Colonic mucosa (tissue), 4 donors: ENCODE measurements at regions not wholly inside any gene's neighbourhood (a gene's known extent, or its start where the extent isn't known, plus 50 kb on each side); places are given as distances from the start of the nearest gene placed in this dataset.

Experiments used
- DNase-seq: peaks from one replicate; pipeline ENCODE4 v3.0.0-alpha.2; 2020
- H3K27ac ChIP-seq: fragments of 200-600 bp; one replicate; pipeline ENCODE4 v1.8.0; 2021
- H3K27me3 ChIP-seq: fragments of 200-600 bp; one replicate; pipeline ENCODE4 v1.8.0; 2021
- H3K36me3 ChIP-seq: fragments of 200-600 bp; one replicate; pipeline ENCODE4 v1.8.0; 2021
- H3K4me1 ChIP-seq: fragments of 200-600 bp; one replicate; pipeline ENCODE4 v1.8.0; 2021; ENCODE audit warnings: mild to moderate bottlenecking
- H3K4me3 ChIP-seq: fragments of 200-600 bp; one replicate; pipeline ENCODE4 v1.8.0; 2021
- H3K9ac ChIP-seq, 2 donors: one replicate each; pipeline ENCODE4 v1.7.0; 2013; ENCODE audit warnings: control low read depth in 2 of 2, low read depth in 2 of 2, low read length in 2 of 2
- H3K9me3 ChIP-seq: fragments of 200-600 bp; one replicate; pipeline ENCODE4 v1.8.0; 2021
- intact Hi-C: fragments of 100-400 bp; cut with DNase I; formaldehyde crosslinking; loops from one replicate; pipeline ENCODE4 v1.14.1; 2022
- TF ChIP-seq, protein P1 (sequence below): fragments of 200-600 bp; IDR thresholded peaks from one replicate; pipeline ENCODE4 v1.8.0; 2022; ENCODE audit warnings: antibody characterized with exemption, mild to moderate bottlenecking
- donor health status: healthy.
- donor health status: DM: no; HTN: no; CAD: no.
- donor health status: DM: no; HTN: no; CAD: no.

DNA sequence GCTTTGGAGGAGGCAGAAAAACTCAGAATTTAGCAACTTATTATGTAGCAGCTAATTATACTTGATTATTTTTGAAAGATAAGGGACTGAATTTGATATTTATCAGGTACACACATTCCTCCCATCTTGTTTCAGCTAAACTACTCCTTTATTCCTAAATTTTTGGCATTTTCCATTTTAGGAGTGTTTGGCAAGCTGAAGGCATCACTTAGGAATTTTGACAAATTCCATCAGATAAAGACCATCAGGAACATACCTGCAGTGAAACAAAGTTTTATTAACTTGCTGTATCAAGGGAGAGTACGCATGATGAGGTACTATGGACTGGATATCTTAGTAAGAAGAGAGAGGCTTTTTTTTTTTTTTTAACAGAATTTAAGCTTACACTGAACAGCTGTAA, 1092.2 kb downstream of the PLA2G4A start:
- H3K9ac ChIP-seq: no peak overlapping the region
- H3K27ac ChIP-seq: no peak overlapping the region
- no peaks in the 10 kb centered on the region for H3K27me3 ChIP-seq
- H3K4me3 ChIP-seq: no peak overlapping the region
- H3K4me1 ChIP-seq: no peaks in the 10 kb centered on the region
- no peak for DNase-seq
- intact Hi-C loops: no loop called here
- no peaks in the 10 kb centered on the region for H3K9me3 ChIP-seq
- H3K36me3 ChIP-seq: no peaks in the 10 kb centered on the region
- TF ChIP-seq, protein P1, sequence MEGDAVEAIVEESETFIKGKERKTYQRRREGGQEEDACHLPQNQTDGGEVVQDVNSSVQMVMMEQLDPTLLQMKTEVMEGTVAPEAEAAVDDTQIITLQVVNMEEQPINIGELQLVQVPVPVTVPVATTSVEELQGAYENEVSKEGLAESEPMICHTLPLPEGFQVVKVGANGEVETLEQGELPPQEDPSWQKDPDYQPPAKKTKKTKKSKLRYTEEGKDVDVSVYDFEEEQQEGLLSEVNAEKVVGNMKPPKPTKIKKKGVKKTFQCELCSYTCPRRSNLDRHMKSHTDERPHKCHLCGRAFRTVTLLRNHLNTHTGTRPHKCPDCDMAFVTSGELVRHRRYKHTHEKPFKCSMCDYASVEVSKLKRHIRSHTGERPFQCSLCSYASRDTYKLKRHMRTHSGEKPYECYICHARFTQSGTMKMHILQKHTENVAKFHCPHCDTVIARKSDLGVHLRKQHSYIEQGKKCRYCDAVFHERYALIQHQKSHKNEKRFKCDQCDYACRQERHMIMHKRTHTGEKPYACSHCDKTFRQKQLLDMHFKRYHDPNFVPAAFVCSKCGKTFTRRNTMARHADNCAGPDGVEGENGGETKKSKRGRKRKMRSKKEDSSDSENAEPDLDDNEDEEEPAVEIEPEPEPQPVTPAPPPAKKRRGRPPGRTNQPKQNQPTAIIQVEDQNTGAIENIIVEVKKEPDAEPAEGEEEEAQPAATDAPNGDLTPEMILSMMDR: no peak

DNA sequence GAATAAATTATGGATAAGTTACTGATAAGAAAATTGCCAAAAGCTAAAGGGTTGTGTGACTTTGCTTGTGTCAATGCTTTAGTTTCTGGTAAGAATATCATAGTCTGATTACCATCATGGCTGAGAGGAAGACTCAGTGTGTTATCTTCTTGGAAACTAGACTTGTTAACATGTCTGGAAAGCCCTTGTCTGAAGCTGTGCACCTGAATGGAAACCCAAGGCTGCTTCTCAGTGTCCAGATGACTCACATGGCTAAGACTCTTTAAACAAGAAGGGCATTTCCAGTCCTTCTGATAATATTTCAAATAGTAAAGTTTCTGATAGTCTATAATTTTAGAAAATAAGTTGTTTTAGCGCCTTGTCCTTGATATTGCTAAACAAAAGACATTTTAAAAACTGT, 1092.7 kb downstream of the PLA2G4A start:
- Histone ChIP-seq H3K27ac (no peak overlapping the region), H3K36me3 (no peaks in the 10 kb centered on the region), H3K27me3 (no peaks in the 10 kb centered on the region), H3K4me1 (no peaks in the 10 kb centered on the region), H3K9me3 (no peaks in the 10 kb centered on the region), H3K4me3 (no peak overlapping the region), H3K9ac (no peak overlapping the region)
- intact Hi-C loops: no loop called here
- TF ChIP-seq, protein P1: no peak
- DNase-seq: no peak

DNA sequence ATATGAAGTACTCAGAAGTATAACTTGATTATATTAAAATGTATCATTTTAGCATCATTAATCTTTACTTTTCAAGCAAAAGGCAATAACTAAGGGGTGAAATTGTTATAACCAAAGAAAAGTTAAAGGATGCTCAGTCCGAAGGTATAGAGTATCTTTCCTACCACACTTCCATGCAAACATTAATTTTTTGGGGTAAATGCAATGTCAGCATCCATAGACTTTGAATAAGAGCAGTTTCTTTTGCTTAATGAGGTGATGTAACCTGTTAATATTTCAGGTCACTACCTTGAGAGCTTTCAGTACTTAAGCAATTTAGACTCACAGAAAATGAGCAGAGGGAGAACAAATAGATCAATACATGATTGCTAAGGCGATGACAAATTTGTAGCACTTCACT, 1093.5 kb downstream of the PLA2G4A start:
- H3K4me3 ChIP-seq: no peak overlapping the region
- H3K9ac ChIP-seq: no peak overlapping the region
- DNase-seq: no peak
- intact Hi-C loops: no loop called here
- no peaks in the 10 kb centered on the region for H3K36me3 ChIP-seq
- H3K27ac ChIP-seq: no peak overlapping the region
- TF ChIP-seq, protein P1: no peak
- no peaks in the 10 kb centered on the region for H3K9me3 ChIP-seq
- no peaks in the 10 kb centered on the region for H3K27me3 ChIP-seq
- H3K4me1 ChIP-seq: no peaks in the 10 kb centered on the region

DNA sequence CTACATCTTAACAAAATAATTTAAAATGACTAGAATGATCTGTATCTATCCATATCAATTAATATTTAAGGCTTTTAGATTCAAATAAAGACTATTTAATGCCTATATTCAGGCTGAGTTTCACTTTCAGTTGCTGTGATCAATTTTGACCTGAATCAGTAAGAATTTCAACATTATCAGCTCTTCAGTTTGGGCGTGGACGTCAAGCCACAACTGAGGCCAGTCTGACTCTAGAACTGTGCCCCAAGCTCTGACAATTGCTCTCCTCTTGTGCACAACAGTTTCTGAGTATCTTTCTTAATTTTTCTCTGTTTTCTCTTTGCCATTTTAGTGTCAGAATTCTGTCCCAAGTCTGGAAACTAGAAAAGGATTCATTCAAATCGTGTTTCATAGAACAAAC, 1095.5 kb downstream of the PLA2G4A start:
- H3K27me3 ChIP-seq: no peaks in the 10 kb centered on the region
- no peaks in the 10 kb centered on the region for H3K36me3 ChIP-seq
- H3K9ac ChIP-seq: no peak overlapping the region
- no peak for DNase-seq
- H3K27ac ChIP-seq: no peak overlapping the region
- TF ChIP-seq, protein P1: no peak
- H3K9me3 ChIP-seq: no peaks in the 10 kb centered on the region
- H3K4me1 ChIP-seq: no peaks in the 10 kb centered on the region
- H3K4me3 ChIP-seq: no peak overlapping the region
- intact Hi-C loops: no loop called here

DNA sequence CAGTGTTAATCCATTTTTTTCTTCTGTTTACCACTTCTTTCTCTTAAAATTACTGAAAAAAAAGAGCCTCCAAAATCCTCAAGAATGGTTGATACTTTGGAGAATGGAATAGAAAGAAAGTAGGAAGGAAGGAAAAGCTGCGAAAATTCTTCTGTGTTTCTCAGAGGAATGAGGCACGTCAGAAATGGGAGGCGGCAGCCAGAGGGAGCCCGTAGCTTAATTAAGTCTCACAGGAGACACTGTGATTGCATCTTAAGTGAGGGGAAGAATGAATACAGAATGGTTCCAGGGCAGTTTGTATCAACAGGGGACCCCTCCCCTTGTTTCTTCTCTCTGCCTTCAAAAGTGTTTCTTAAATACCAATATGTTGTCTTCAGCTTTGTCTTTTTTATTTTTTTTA, 1099.5 kb downstream of the PLA2G4A start:
- Histone ChIP-seq H3K27me3 (no peaks in the 10 kb centered on the region), H3K4me3 (no peak overlapping the region), H3K4me1 (no peaks in the 10 kb centered on the region), H3K9me3 (no peaks in the 10 kb centered on the region), H3K27ac (no peak overlapping the region), H3K9ac (no peak overlapping the region), H3K36me3 (no peaks in the 10 kb centered on the region)
- DNase-seq: no peak
- TF ChIP-seq, protein P1: no peak
- intact Hi-C loops: no loop called here

DNA sequence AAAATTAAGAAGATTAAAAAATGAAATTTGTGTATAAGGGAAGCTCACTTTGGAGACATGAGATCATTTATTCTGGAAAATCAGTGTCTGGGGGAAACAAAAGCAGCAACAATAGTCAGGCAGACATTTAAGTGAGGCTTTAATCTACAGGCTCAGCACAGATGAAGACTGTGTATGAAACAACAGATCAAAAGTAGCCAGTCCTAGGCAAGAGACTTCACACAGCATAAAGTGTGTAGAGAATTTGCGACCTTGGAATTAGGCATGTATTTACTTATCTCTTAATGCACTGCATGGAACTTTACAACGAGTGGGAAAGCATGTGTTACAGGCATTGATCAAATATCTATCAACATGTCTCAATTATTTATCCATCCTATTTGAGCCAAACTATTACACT, 1099.9 kb downstream of the PLA2G4A start:
- H3K4me1 ChIP-seq: no peaks in the 10 kb centered on the region
- no peak overlapping the region for H3K27ac ChIP-seq
- TF ChIP-seq, protein P1: no peak
- no peak overlapping the region for H3K9ac ChIP-seq
- H3K9me3 ChIP-seq: no peaks in the 10 kb centered on the region
- intact Hi-C loops: no loop called here
- no peak for DNase-seq
- H3K36me3 ChIP-seq: no peaks in the 10 kb centered on the region
- H3K4me3 ChIP-seq: no peak overlapping the region
- H3K27me3 ChIP-seq: no peaks in the 10 kb centered on the region
